Ascending aorta (tissue), 2 donors: ENCODE measurements at regions not wholly inside any gene's neighbourhood (a gene's known extent, or its start where the extent isn't known, plus 50 kb on each side); places are given as distances from the start of the nearest gene placed in this dataset.

Source experiments
- DNase-seq, 2 donors: peaks; one replicate each; pipeline ENCODE4 v3.0.0-alpha.2; 2019; ENCODE audit warnings: low spot score in 2 of 2
- H3K27ac ChIP-seq, 2 donors: fragments of 200-600 bp; sonication (generic); one replicate each; pipeline ENCODE4 v1.5.1; 2016 to 2017; ENCODE audit warnings: mild to moderate bottlenecking in 1 of 2
- H3K27me3 ChIP-seq: fragments of 200-600 bp; sonication (generic); one replicate; pipeline ENCODE4 v1.5.1; 2017
- H3K36me3 ChIP-seq, 2 donors: fragments of 200-600 bp; sonication (generic); one replicate each; pipeline ENCODE4 v1.5.1; 2016
- H3K4me1 ChIP-seq, 2 donors: fragments of 200-600 bp; sonication (generic); one replicate each; pipeline ENCODE4 v1.5.1; 2016 to 2017; ENCODE audit warnings: mild to moderate bottlenecking in 1 of 2
- H3K4me3 ChIP-seq, 2 donors: fragments of 200-600 bp; sonication (generic); one replicate each; pipeline ENCODE4 v1.5.1; 2016 to 2017; ENCODE audit warnings: mild to moderate bottlenecking in 1 of 2
- H3K9me3 ChIP-seq, 2 donors: fragments of 200-600 bp; sonication (generic); one replicate each; pipeline ENCODE4 v1.5.1; 2016
- CTCF ChIP-seq, 3 experiments: fragments of 200-600 bp in 2 of 3; fragments of 450-650 bp in 1 of 3; sonication (generic) in 2 of 3; IDR thresholded peaks; one replicate each; pipeline ENCODE4 v1.5.1; 2016 to 2019; ENCODE audit warnings: antibody characterized with exemption in 3 of 3, mild to moderate bottlenecking in 1 of 3, moderate library complexity in 1 of 3
- intact Hi-C: fragments of 100-400 bp; cut with DNase I; formaldehyde crosslinking; loops from one replicate; pipeline ENCODE4 v1.15.1; 2023

GRCh38 chr12:115149279-115149678, 465.3 kb upstream of the TBX3 start:
- intact Hi-C loops = no loop called here
- DNase-seq = no peak
- TF ChIP-seq CTCF (IDR thresholded peaks at IDR 0.05) = no peak
- no peak overlapping the region for H3K27ac ChIP-seq
- no peaks in the 10 kb centered on the region for H3K9me3 ChIP-seq
- no peaks in the 10 kb centered on the region for H3K27me3 ChIP-seq
- no peak overlapping the region for H3K4me3 ChIP-seq
- no peaks in the 10 kb centered on the region for H3K4me1 ChIP-seq
- no peaks in the 10 kb centered on the region for H3K36me3 ChIP-seq

GRCh38 chr12:115147916-115148315, 463.9 kb upstream of the TBX3 start:
- DNase-seq = no peak
- H3K4me1 ChIP-seq = no peaks in the 10 kb centered on the region
- no peak for TF ChIP-seq CTCF (IDR thresholded peaks at IDR 0.05)

GRCh38 chr12:115146453-115146852, 462.5 kb upstream of the TBX3 start:
- H3K27me3 ChIP-seq = no peaks in the 10 kb centered on the region
- intact Hi-C loops = no loop called here
- H3K4me3 ChIP-seq = no peak overlapping the region
- no peak for DNase-seq
- no peak overlapping the region for H3K27ac ChIP-seq
- H3K36me3 ChIP-seq = no peaks in the 10 kb centered on the region
- no peaks in the 10 kb centered on the region for H3K4me1 ChIP-seq
- no peaks in the 10 kb centered on the region for H3K9me3 ChIP-seq
- TF ChIP-seq CTCF (IDR thresholded peaks at IDR 0.05) = no peak

More at GRCh38 chr12:115147916-115148315, 463.9 kb upstream of the TBX3 start:
- Histone ChIP-seq H3K36me3 (no peaks in the 10 kb centered on the region), H3K4me3 (no peak overlapping the region), H3K9me3 (no peaks in the 10 kb centered on the region), H3K27me3 (no peaks in the 10 kb centered on the region), H3K27ac (no peak overlapping the region)
- intact Hi-C loops = no loop called here

GRCh38 chr12:115144425-115144824, 460.4 kb upstream of the TBX3 start:
- H3K27me3 ChIP-seq = no peaks in the 10 kb centered on the region
- no peak for TF ChIP-seq CTCF (IDR thresholded peaks at IDR 0.05)
- no peaks in the 10 kb centered on the region for H3K9me3 ChIP-seq
- intact Hi-C loops = no loop called here
- H3K36me3 ChIP-seq = no peaks in the 10 kb centered on the region
- no peak overlapping the region for H3K27ac ChIP-seq
- H3K4me3 ChIP-seq = no peak overlapping the region
- no peaks in the 10 kb centered on the region for H3K4me1 ChIP-seq
- DNase-seq = no peak

GRCh38 chr12:115140981-115141655, 457.1 kb upstream of the TBX3 start:
- intact Hi-C loops = no loop called here
- TF ChIP-seq CTCF (IDR thresholded peaks at IDR 0.05) = no peak
- no peaks in the 10 kb centered on the region for H3K27me3 ChIP-seq
- DNase-seq = no peak
- H3K27ac ChIP-seq = no peak overlapping the region
- no peaks in the 10 kb centered on the region for H3K36me3 ChIP-seq
- no peaks in the 10 kb centered on the region for H3K4me1 ChIP-seq
- no peaks in the 10 kb centered on the region for H3K9me3 ChIP-seq
- H3K4me3 ChIP-seq = no peak overlapping the region
